Endodermal cell (in vitro differentiated cells): ENCODE measurements at regions not wholly inside any gene's neighbourhood (a gene's known extent, or its start where the extent isn't known, plus 50 kb on each side); places are given as distances from the start of the nearest gene placed in this dataset.

Source experiments
- DNase-seq: peaks from one replicate; pipeline ENCODE4 v3.0.0-alpha.2; 2017
- H3K27ac ChIP-seq: 2 replicates; pipeline ENCODE4 v1.5.1; 2013; ENCODE audit warnings: mild to moderate bottlenecking, low read depth, low read length, moderate library complexity
- H3K27me3 ChIP-seq: 2 replicates; pipeline ENCODE4 v1.6.1; 2013; ENCODE audit warnings: mild to moderate bottlenecking, low read length, moderate library complexity; ENCODE audit not compliant: insufficient read depth, control insufficient read depth, poor library complexity, severe bottlenecking
- H3K36me3 ChIP-seq: 2 replicates; pipeline ENCODE4 v1.7.0; 2013; ENCODE audit warnings: mild to moderate bottlenecking, low read length, moderate library complexity; ENCODE audit not compliant: control insufficient read depth, insufficient read depth
- H3K4me1 ChIP-seq: one replicate; pipeline ENCODE4 v1.7.0; 2013; ENCODE audit warnings: low read length; ENCODE audit not compliant: control insufficient read depth, insufficient read depth
- H3K4me3 ChIP-seq: 2 replicates; pipeline ENCODE4 v1.5.1; 2013; ENCODE audit warnings: mild to moderate bottlenecking, low read length, moderate library complexity
- H3K9ac ChIP-seq: 2 replicates; pipeline ENCODE4 v1.6.1; 2013; ENCODE audit warnings: mild to moderate bottlenecking, low read length, moderate library complexity; ENCODE audit not compliant: poor library complexity, severe bottlenecking; ENCODE audit errors: extremely low read depth
- H3K9me3 ChIP-seq: 2 replicates; pipeline ENCODE4 v1.6.1; 2013; ENCODE audit warnings: mild to moderate bottlenecking, low read length, moderate library complexity; ENCODE audit not compliant: control insufficient read depth
- H3K27ac Mint-ChIP-seq: 2 replicates; pipeline ENCODE4 v1.8.0; 2020; ENCODE audit warnings: mixed read lengths
- H3K27me3 Mint-ChIP-seq: 2 replicates; pipeline ENCODE4 v1.8.0; 2021; ENCODE audit warnings: mild to moderate bottlenecking, mixed read lengths; ENCODE audit not compliant: insufficient read depth
- H3K36me3 Mint-ChIP-seq: 2 replicates; pipeline ENCODE4 v1.8.0; 2020; ENCODE audit warnings: low read depth, mixed read lengths
- H3K4me1 Mint-ChIP-seq: 2 replicates; pipeline ENCODE4 v1.8.0; 2020; ENCODE audit warnings: mixed read lengths
- H3K4me3 Mint-ChIP-seq: 2 replicates; pipeline ENCODE4 v1.8.0; 2020; ENCODE audit warnings: mild to moderate bottlenecking, moderate library complexity, mixed read lengths
- H3K9me3 Mint-ChIP-seq: 2 replicates; pipeline ENCODE4 v1.8.0; 2020; ENCODE audit warnings: mild to moderate bottlenecking, mixed read lengths
- WGBS, 2 experiments: methylation state at CpG; one replicate each; pipeline versions ENCODE4 v1.1.5 to v1.1.7; 2013; ENCODE audit warnings: missing lambda C conversion rate in 2 of 2, mixed read lengths in 1 of 2; ENCODE audit not compliant: insufficient coverage in 1 of 2, insufficient read length in 1 of 2; 5-methylcytosine and 5-hydroxymethylcytosine counted together
- TF ChIP-seq, protein P1 (sequence below): fragments of 200-600 bp; sonication (generic); conservative IDR thresholded peaks from 2 replicates; pipeline ENCODE4 v1.5.0; 2021; ENCODE audit warnings: antibody characterized with exemption, mild to moderate bottlenecking

GRCh38 chr21:16370186-16370585, 640.4 kb downstream of the USP25 start:
- Histone ChIP-seq H3K9ac (no peak overlapping the region), H3K27me3 (no peaks in the 10 kb centered on the region), H3K4me1 (no peaks in the 10 kb centered on the region), H3K4me3 (no peak overlapping the region), H3K9me3 (no peaks in the 10 kb centered on the region), H3K36me3 (no peaks in the 10 kb centered on the region), H3K27ac (no peak overlapping the region)
- Mint-ChIP-seq H3K4me1 (no peaks in the 10 kb centered on the region), H3K9me3 (no peaks in the 10 kb centered on the region), H3K27me3 (no peaks in the 10 kb centered on the region), H3K4me3 (no peak overlapping the region), H3K27ac (no peak overlapping the region), H3K36me3 (no peaks in the 10 kb centered on the region)
- WGBS, 2 experiments = 93 to 94% methylated on average over 10 of the region's 10 CpGs
- no peak for DNase-seq
- TF ChIP-seq, protein P1, sequence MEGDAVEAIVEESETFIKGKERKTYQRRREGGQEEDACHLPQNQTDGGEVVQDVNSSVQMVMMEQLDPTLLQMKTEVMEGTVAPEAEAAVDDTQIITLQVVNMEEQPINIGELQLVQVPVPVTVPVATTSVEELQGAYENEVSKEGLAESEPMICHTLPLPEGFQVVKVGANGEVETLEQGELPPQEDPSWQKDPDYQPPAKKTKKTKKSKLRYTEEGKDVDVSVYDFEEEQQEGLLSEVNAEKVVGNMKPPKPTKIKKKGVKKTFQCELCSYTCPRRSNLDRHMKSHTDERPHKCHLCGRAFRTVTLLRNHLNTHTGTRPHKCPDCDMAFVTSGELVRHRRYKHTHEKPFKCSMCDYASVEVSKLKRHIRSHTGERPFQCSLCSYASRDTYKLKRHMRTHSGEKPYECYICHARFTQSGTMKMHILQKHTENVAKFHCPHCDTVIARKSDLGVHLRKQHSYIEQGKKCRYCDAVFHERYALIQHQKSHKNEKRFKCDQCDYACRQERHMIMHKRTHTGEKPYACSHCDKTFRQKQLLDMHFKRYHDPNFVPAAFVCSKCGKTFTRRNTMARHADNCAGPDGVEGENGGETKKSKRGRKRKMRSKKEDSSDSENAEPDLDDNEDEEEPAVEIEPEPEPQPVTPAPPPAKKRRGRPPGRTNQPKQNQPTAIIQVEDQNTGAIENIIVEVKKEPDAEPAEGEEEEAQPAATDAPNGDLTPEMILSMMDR = no peak

DNA sequence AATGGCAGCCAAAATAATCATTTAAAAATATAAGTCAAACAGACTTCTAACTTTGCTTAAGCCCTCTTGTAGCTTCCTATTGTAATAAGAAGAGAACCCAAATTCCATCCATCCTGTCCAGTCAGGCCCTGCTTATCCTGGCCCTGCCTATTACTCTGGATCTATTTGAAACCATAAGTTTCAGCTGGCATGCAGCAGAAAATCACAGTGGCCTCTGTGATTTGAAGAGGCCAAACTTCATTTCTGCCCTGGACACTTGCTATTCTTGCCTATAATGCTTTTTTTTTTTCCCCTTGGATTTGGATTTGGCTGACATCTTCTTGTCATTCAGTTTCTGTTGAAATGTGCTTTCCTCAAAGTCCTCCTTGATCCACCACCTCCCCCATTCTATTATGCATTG, 642.8 kb downstream of the USP25 start:
- H3K9me3 ChIP-seq = no peaks in the 10 kb centered on the region
- Mint-ChIP-seq H3K36me3 (no peaks in the 10 kb centered on the region), H3K4me3 (no peak overlapping the region), H3K4me1 (no peaks in the 10 kb centered on the region), H3K27ac (no peak overlapping the region), H3K27me3 (no peaks in the 10 kb centered on the region), H3K9me3 (no peaks in the 10 kb centered on the region)
- H3K4me1 ChIP-seq = no peaks in the 10 kb centered on the region
- no peak overlapping the region for H3K27ac ChIP-seq
- H3K9ac ChIP-seq = no peak overlapping the region
- H3K27me3 ChIP-seq = no peaks in the 10 kb centered on the region
- no peak overlapping the region for H3K4me3 ChIP-seq
- H3K36me3 ChIP-seq = no peaks in the 10 kb centered on the region
- DNase-seq = no peak
- TF ChIP-seq, protein P1 = no peak

- 89 to 90% methylated on average over 2 of the region's 2 CpGs for WGBS, 2 experiments
Observed at GRCh38 chr21:16376673-16377072, 646.9 kb downstream of the USP25 start.

More at GRCh38 chr21:16376673-16377072, 646.9 kb downstream of the USP25 start:
- Mint-ChIP-seq H3K27me3 (no peaks in the 10 kb centered on the region), H3K36me3 (no peaks in the 10 kb centered on the region), H3K4me3 (no peak overlapping the region), H3K27ac (no peak overlapping the region), H3K9me3 (no peaks in the 10 kb centered on the region), H3K4me1 (no peaks in the 10 kb centered on the region)
- Histone ChIP-seq H3K9ac (no peak overlapping the region), H3K4me3 (no peak overlapping the region), H3K27me3 (no peaks in the 10 kb centered on the region), H3K27ac (no peak overlapping the region), H3K4me1 (no peaks in the 10 kb centered on the region), H3K9me3 (no peaks in the 10 kb centered on the region), H3K36me3 (no peaks in the 10 kb centered on the region)
- TF ChIP-seq, protein P1 = no peak
- DNase-seq = no peak
